Smooth muscle cell (in vitro differentiated cells): ENCODE measurements at regions not wholly inside any gene's neighbourhood (a gene's known extent, or its start where the extent isn't known, plus 50 kb on each side); places are given as distances from the start of the nearest gene placed in this dataset.

Experiments used
- DNase-seq: peaks from one replicate; lab custom pipeline; 2025; ENCODE audit not compliant: unreplicated experiment; lab: John Stamatoyannopoulos, UW
- H2AFZ ChIP-seq: fragments of 200-600 bp; sonication (generic); 2 replicates; pipeline ENCODE4 v1.6.0; 2016; ENCODE audit warnings: antibody characterized with exemption, low read depth, mild to moderate bottlenecking
- H3F3A ChIP-seq: fragments of 200-600 bp; sonication (generic); 2 replicates; pipeline ENCODE4 v1.6.0; 2017; ENCODE audit warnings: antibody characterized with exemption, low read depth
- H3K27ac ChIP-seq: fragments of 200-600 bp; sonication (generic); 2 replicates; pipeline ENCODE4 v1.5.1; 2016; ENCODE audit warnings: low read depth, mild to moderate bottlenecking
- H3K27me3 ChIP-seq: fragments of 200-600 bp; sonication (generic); 2 replicates; pipeline ENCODE4 v1.6.1; 2016; ENCODE audit warnings: low read depth, mild to moderate bottlenecking
- H3K36me3 ChIP-seq: fragments of 200-600 bp; sonication (generic); 2 replicates; pipeline ENCODE4 v1.5.1; 2016; ENCODE audit warnings: low read depth
- H3K4me1 ChIP-seq: fragments of 200-600 bp; sonication (generic); 2 replicates; pipeline ENCODE4 v1.5.1; 2016; ENCODE audit warnings: low read depth
- H3K4me2 ChIP-seq: fragments of 200-600 bp; sonication (generic); 2 replicates; pipeline ENCODE4 v1.6.0; 2016; ENCODE audit warnings: mild to moderate bottlenecking
- H3K4me3 ChIP-seq: fragments of 200-600 bp; sonication (generic); 2 replicates; pipeline ENCODE4 v1.5.1; 2016; ENCODE audit warnings: mild to moderate bottlenecking
- H3K79me2 ChIP-seq: fragments of 200-600 bp; sonication (generic); 2 replicates; pipeline ENCODE4 v1.6.0; 2016; ENCODE audit warnings: low read depth, mild to moderate bottlenecking
- H3K9ac ChIP-seq: fragments of 200-600 bp; sonication (generic); 2 replicates; pipeline ENCODE4 v1.6.0; 2016; ENCODE audit warnings: low read depth
- H3K9me3 ChIP-seq: fragments of 200-600 bp; sonication (generic); replicated peaks from 2 replicates; pipeline ENCODE4 v1.5.1; 2016; ENCODE audit warnings: low read depth
- H4K20me1 ChIP-seq: fragments of 200-600 bp; sonication (generic); 2 replicates; pipeline ENCODE4 v1.6.0; 2016; ENCODE audit warnings: low read depth
- CTCF ChIP-seq: fragments of 200-600 bp; sonication (generic); IDR thresholded peaks from 2 replicates; pipeline ENCODE4 v1.5.1; 2017; ENCODE audit warnings: borderline replicate concordance, mild to moderate bottlenecking, antibody characterized with exemption; ENCODE audit not compliant: insufficient read depth, poor library complexity, severe bottlenecking
- WGBS: methylation state at CpG from one replicate; pipeline ENCODE4 v1.1.7; 2016; ENCODE audit warnings: low lambda C conversion rate; 5-methylcytosine and 5-hydroxymethylcytosine counted together

- H3K4me2 ChIP-seq = no peak overlapping the region
- H3K4me3 ChIP-seq = no peak overlapping the region
- peaks cover 13% of the 10 kb centered on the region for H3F3A ChIP-seq
- H4K20me1 ChIP-seq = no peaks in the 10 kb centered on the region
- no peaks in the 10 kb centered on the region for H3K36me3 ChIP-seq
- H3K27me3 ChIP-seq = no peaks in the 10 kb centered on the region
- WGBS = 83% methylated on average over 6 of the region's 6 CpGs
- H3K4me1 ChIP-seq = peaks cover 10% of the 10 kb centered on the region
- no peaks in the 10 kb centered on the region for H3K9me3 ChIP-seq
- H2AFZ ChIP-seq = no peak overlapping the region
- no peak overlapping the region for H3K9ac ChIP-seq
- no peak for DNase-seq
- H3K79me2 ChIP-seq = no peaks in the 10 kb centered on the region
- TF ChIP-seq CTCF = no peak
- peak overlapping the region; percentile 93 for H3K27ac ChIP-seq
Measured at GRCh38 chr4:181950372-181951127, 292.7 kb upstream of the TENM3 start.

DNA sequence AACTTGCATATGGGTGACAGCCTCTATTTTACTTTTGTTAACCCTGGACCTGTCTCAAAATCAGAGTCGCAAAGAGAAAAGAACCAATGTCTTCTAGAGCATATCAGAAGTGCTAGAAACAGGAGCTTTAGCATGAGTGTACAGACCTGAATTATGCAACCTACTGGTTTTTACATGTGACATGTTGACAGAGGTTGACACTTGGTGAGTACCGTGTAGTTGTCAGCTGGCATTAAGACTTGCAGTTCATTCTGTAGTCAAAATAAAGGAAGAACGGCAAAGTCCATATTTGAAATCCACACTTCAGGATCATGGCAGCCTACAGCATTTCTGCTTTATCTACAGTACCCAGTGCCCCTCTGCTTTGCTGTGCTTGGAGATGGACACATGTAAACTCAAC is 291.9 kb upstream of the TENM3 start:
- H3K4me3 ChIP-seq = no peak overlapping the region
- H3K27ac ChIP-seq = peak overlapping the region; percentile 93
- no peaks in the 10 kb centered on the region for H3K9me3 ChIP-seq
- peak overlapping the region; percentile 48 for H3K4me2 ChIP-seq
- no peak for DNase-seq
- H2AFZ ChIP-seq = peak overlapping the region; percentile 64
- no peaks in the 10 kb centered on the region for H3K79me2 ChIP-seq
- no peaks in the 10 kb centered on the region for H3K27me3 ChIP-seq
- peaks cover 13% of the 10 kb centered on the region for H3F3A ChIP-seq
- peak overlapping the region; percentile 46 for H3K9ac ChIP-seq
- 94% methylated on average over 3 of the region's 3 CpGs for WGBS
- peaks cover 10% of the 10 kb centered on the region for H3K4me1 ChIP-seq
- no peaks in the 10 kb centered on the region for H4K20me1 ChIP-seq
- TF ChIP-seq CTCF = no peak
- H3K36me3 ChIP-seq = no peaks in the 10 kb centered on the region

DNA sequence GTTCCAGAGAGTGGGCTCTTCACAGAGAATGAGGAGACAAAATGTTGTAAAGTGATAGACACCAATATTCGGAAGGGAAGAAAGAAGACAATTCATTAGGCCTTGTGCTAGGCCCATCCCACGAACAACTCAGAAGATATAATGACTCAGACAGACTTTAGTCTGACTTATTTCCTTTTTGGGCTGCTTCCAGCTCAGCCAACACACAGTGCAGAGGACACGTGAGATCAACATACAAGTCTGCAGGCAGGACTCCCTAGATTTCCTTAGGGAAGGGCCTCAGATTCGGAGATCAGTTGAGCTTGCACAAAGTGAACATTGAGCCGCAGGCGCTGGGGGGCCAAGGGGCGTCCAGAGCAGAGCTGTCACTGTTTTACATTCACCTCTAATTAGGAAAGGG is 290.7 kb upstream of the TENM3 start:
- DNase-seq = no peak
- no peaks in the 10 kb centered on the region for H3K36me3 ChIP-seq
- no peaks in the 10 kb centered on the region for H3K27me3 ChIP-seq
- no peaks in the 10 kb centered on the region for H3K9me3 ChIP-seq
- H3K4me2 ChIP-seq = peak overlapping the region; percentile 48
- H3K4me1 ChIP-seq = peaks cover 14% of the 10 kb centered on the region
- peak overlapping the region; percentile 64 for H2AFZ ChIP-seq
- H4K20me1 ChIP-seq = no peaks in the 10 kb centered on the region
- WGBS = 15% methylated on average over 7 of the region's 7 CpGs
- H3K79me2 ChIP-seq = no peaks in the 10 kb centered on the region
- no peak for TF ChIP-seq CTCF
- peak overlapping the region; percentile 46 for H3K9ac ChIP-seq
- no peak overlapping the region for H3K4me3 ChIP-seq
- H3F3A ChIP-seq = peaks cover 13% of the 10 kb centered on the region
- H3K27ac ChIP-seq = peak overlapping the region; percentile 93

GRCh38 chr4:181956512-181956911 is 286.7 kb upstream of the TENM3 start:
- Histone ChIP-seq H3K27ac (peak overlapping the region; percentile 92), H3F3A (peaks cover 24% of the 10 kb centered on the region), H3K4me1 (peaks cover 34% of the 10 kb centered on the region), H3K4me2 (peak overlapping the region; percentile 49), H2AFZ (no peak overlapping the region), H3K4me3 (no peak overlapping the region), H3K27me3 (no peaks in the 10 kb centered on the region), H3K9ac (no peak overlapping the region), H3K9me3 (no peaks in the 10 kb centered on the region), H3K79me2 (no peaks in the 10 kb centered on the region), H3K36me3 (no peaks in the 10 kb centered on the region), H4K20me1 (no peaks in the 10 kb centered on the region)
- 93% methylated on average over 3 of the region's 3 CpGs for WGBS
- TF ChIP-seq CTCF = no peak
- DNase-seq = no peak
